Vagina (tissue), 2 donors: ENCODE measurements at regions not wholly inside any gene's neighbourhood (a gene's known extent, or its start where the extent isn't known, plus 50 kb on each side); places are given as distances from the start of the nearest gene placed in this dataset.

Experiments
- DNase-seq, 2 donors: peaks; one replicate each; pipeline ENCODE4 v3.0.0-alpha.2; 2017; ENCODE audit errors: extremely low spot score in 2 of 2
- H3K27ac ChIP-seq: fragments of 200-600 bp; sonication (generic); one replicate; pipeline ENCODE4 v1.5.1; 2019
- H3K27me3 ChIP-seq: fragments of 200-600 bp; sonication (generic); one replicate; pipeline ENCODE4 v1.5.1; 2019
- H3K36me3 ChIP-seq, 2 donors: fragments of 200-600 bp; sonication (generic); one replicate each; pipeline ENCODE4 v1.5.1; 2017 to 2019
- H3K4me1 ChIP-seq: fragments of 200-600 bp; sonication (generic); one replicate; pipeline ENCODE4 v1.5.1; 2019
- H3K4me3 ChIP-seq, 2 donors: fragments of 200-600 bp; sonication (generic); 1 replicate in 1 of 2; 2 replicates in 1 of 2; pipeline ENCODE4 v1.5.1; 2016 to 2019
- H3K9me3 ChIP-seq: fragments of 200-600 bp; sonication (generic); one replicate; pipeline ENCODE4 v1.5.1; 2019
- POLR2A ChIP-seq, 2 donors: fragments of 450-650 bp; IDR thresholded peaks; one replicate each; pipeline ENCODE4 v1.6.1; 2017; ENCODE audit warnings: antibody characterized with exemption in 2 of 2, mild to moderate bottlenecking in 2 of 2, moderate library complexity in 2 of 2
- POLR2AphosphoS5 ChIP-seq, 2 donors: sonication (generic); formaldehyde crosslinking; IDR thresholded peaks; one replicate each; pipeline ENCODE4 v1.9.0; 2017; ENCODE audit warnings: antibody characterized with exemption in 2 of 2, mild to moderate bottlenecking in 2 of 2, low read depth in 1 of 2; ENCODE audit not compliant: insufficient read depth in 1 of 2
- intact Hi-C: fragments of 100-400 bp; cut with DNase I; formaldehyde crosslinking; loops from one replicate; pipeline ENCODE4 v1.15.1; 2023
- TF ChIP-seq, protein P1 (sequence below), 3 experiments: fragments of 450-650 bp in 2 of 3; fragments of 200-600 bp in 1 of 3; sonication (generic) in 1 of 3; IDR thresholded peaks; one replicate each; pipeline ENCODE4 v1.5.1; 2017 to 2019; ENCODE audit warnings: antibody characterized with exemption in 3 of 3, mild to moderate bottlenecking in 2 of 3, moderate library complexity in 2 of 3

GRCh38 chr10:30546511-30546910 is 83.0 kb downstream of the LYZL2 start:
- TF ChIP-seq POLR2A (IDR thresholded peaks at IDR 0.05): no peak
- no peak for TF ChIP-seq POLR2AphosphoS5 (IDR thresholded peaks at IDR 0.05; ENCODE audit: insufficient read depth in 1 of 2, low read depth in 1 of 2)
- TF ChIP-seq, protein P1, sequence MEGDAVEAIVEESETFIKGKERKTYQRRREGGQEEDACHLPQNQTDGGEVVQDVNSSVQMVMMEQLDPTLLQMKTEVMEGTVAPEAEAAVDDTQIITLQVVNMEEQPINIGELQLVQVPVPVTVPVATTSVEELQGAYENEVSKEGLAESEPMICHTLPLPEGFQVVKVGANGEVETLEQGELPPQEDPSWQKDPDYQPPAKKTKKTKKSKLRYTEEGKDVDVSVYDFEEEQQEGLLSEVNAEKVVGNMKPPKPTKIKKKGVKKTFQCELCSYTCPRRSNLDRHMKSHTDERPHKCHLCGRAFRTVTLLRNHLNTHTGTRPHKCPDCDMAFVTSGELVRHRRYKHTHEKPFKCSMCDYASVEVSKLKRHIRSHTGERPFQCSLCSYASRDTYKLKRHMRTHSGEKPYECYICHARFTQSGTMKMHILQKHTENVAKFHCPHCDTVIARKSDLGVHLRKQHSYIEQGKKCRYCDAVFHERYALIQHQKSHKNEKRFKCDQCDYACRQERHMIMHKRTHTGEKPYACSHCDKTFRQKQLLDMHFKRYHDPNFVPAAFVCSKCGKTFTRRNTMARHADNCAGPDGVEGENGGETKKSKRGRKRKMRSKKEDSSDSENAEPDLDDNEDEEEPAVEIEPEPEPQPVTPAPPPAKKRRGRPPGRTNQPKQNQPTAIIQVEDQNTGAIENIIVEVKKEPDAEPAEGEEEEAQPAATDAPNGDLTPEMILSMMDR (IDR thresholded peaks at IDR 0.05): no peak
- Histone ChIP-seq H3K27ac (no peak overlapping the region), H3K27me3 (no peaks in the 10 kb centered on the region), H3K9me3 (no peaks in the 10 kb centered on the region), H3K4me1 (no peaks in the 10 kb centered on the region), H3K36me3 (no peaks in the 10 kb centered on the region), H3K4me3 (no peak overlapping the region)
- DNase-seq: no peak
- intact Hi-C loops: loop anchor here (5.0 kb wide), 1 partner anchor 41 kb away; no protein-coding TSS in a partner anchor

- H3K27ac ChIP-seq: no peak overlapping the region
- DNase-seq: no peak
- no peak overlapping the region for H3K4me3 ChIP-seq
- intact Hi-C loops: no loop called here
- H3K27me3 ChIP-seq: no peaks in the 10 kb centered on the region
- TF ChIP-seq, protein P1 (IDR thresholded peaks at IDR 0.05): no peak
- no peak for TF ChIP-seq POLR2A (IDR thresholded peaks at IDR 0.05)
- TF ChIP-seq POLR2AphosphoS5 (IDR thresholded peaks at IDR 0.05; ENCODE audit: insufficient read depth in 1 of 2, low read depth in 1 of 2): no peak
- no peaks in the 10 kb centered on the region for H3K4me1 ChIP-seq
- H3K36me3 ChIP-seq: no peaks in the 10 kb centered on the region
- H3K9me3 ChIP-seq: no peaks in the 10 kb centered on the region
Measured at GRCh38 chr10:30542895-30543288, 86.7 kb downstream of the LYZL2 start.

DNA sequence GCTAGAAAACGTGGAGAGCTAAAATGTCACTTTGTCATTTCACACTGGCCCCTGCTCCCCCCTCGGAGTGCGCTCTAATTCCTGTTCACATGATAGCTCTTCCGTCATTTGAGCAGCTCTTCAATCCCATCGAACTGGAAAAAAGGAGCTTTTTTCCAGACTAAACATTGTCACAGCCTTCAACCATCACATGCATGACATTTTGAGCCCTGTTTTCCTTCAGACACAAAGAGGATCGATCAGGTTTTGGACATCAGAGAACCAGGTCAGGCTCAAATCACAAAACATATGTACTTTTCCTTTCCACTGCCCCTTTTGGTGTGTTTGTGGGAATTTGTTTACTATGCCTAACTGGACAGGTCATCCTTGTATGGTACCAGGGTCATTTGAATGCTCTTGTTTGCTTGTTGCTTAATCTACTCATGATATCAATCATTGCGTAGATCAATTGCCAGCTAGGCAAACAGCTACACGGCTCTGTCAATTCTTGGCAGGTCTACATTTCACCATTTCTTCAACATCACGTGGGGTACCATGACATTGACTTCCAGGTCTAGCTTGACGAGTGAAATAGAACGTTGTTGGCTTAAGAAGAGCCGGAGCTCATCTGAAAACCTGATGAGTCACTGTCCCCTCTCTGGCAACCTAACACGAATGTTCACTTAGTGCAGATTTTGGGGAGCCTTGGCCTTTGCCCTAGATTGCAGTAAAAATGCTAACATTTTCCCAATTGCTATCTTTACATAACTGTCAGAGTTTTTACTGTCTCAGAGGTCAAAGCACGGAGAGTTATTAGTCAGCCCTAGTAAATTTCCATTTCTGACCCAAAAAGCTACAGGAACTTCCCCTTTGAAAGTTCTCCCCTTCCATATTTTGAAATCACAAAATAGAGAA is 87.3 kb downstream of the LYZL2 start:
- Histone ChIP-seq H3K27me3 (no peaks in the 10 kb centered on the region), H3K9me3 (no peaks in the 10 kb centered on the region), H3K27ac (no peak overlapping the region), H3K4me1 (no peaks in the 10 kb centered on the region), H3K36me3 (no peaks in the 10 kb centered on the region), H3K4me3 (no peak overlapping the region)
- TF ChIP-seq POLR2AphosphoS5 (IDR thresholded peaks at IDR 0.05; ENCODE audit: insufficient read depth in 1 of 2, low read depth in 1 of 2): no peak
- intact Hi-C loops: no loop called here
- no peak for DNase-seq

GRCh38 chr10:30540276-30540675 is 89.3 kb downstream of the LYZL2 start:
- H3K36me3 ChIP-seq: no peaks in the 10 kb centered on the region
- no peak overlapping the region for H3K4me3 ChIP-seq
- H3K9me3 ChIP-seq: no peaks in the 10 kb centered on the region
- no peak for TF ChIP-seq POLR2AphosphoS5 (IDR thresholded peaks at IDR 0.05; ENCODE audit: insufficient read depth in 1 of 2, low read depth in 1 of 2)
- TF ChIP-seq, protein P1 (IDR thresholded peaks at IDR 0.05): no peak
- no peak for TF ChIP-seq POLR2A (IDR thresholded peaks at IDR 0.05)
- no peaks in the 10 kb centered on the region for H3K27me3 ChIP-seq
- no peaks in the 10 kb centered on the region for H3K4me1 ChIP-seq
- no peak overlapping the region for H3K27ac ChIP-seq
- no peak for DNase-seq
- intact Hi-C loops: no loop called here

DNA sequence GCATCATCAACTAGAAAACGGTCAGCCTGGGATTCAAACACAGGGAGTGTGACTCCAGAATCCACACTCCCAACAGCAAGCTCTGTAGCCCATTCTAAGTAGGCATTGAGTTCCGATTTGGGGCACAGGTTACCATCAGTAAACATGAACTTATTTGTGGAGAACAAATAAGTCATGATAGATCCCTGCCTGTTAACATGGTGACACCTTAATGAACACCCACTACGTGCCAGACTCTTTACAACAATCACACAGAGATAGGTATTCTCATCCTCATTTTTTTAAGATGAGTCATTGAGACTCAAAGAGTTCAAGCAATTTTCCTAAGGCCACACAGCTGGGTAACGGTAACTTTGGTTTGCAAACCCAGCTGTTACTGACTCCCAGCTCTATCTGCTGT is 91.5 kb downstream of the LYZL2 start:
- no peak for DNase-seq
- Histone ChIP-seq H3K4me3 (no peak overlapping the region), H3K9me3 (no peaks in the 10 kb centered on the region), H3K27me3 (no peaks in the 10 kb centered on the region), H3K27ac (peak overlapping the region; percentile 12), H3K36me3 (no peaks in the 10 kb centered on the region), H3K4me1 (no peaks in the 10 kb centered on the region)
- intact Hi-C loops: no loop called here
- TF ChIP-seq, protein P1 (IDR thresholded peaks at IDR 0.05): no peak
- no peak for TF ChIP-seq POLR2A (IDR thresholded peaks at IDR 0.05)
- TF ChIP-seq POLR2AphosphoS5 (IDR thresholded peaks at IDR 0.05; ENCODE audit: insufficient read depth in 1 of 2, low read depth in 1 of 2): no peak
